ENCODE measurements at regions not wholly inside any gene's neighbourhood (a gene's known extent, or its start where the extent isn't known, plus 50 kb on each side); places are given as distances from the start of the nearest gene placed in this dataset.
A peak's percentile ranks its signal among the peaks of the same experiment; 100 is the strongest.

GRCh38 chr6:14921170-14921569 lies 324.7 kb upstream of the JARID2 start:
- ATAC-seq, result no peak
- H3K4me3 Mint-ChIP-seq, result no peak overlapping the region
- no peaks in the 10 kb centered on the region for H3K36me3 Mint-ChIP-seq

GRCh38 chr6:14921878-14922671 lies 323.8 kb upstream of the JARID2 start:
- peak in 1 of 2 donors; percentile 55 for ATAC-seq
- Mint-ChIP-seq H3K36me3 (no peaks in the 10 kb centered on the region), H3K27ac (peak overlapping the region in 1 of 2 donors; percentile 43)

More at GRCh38 chr6:14921170-14921569, 324.7 kb upstream of the JARID2 start:
- Mint-ChIP-seq H3K9me3 (no peaks in the 10 kb centered on the region), H3K4me1 (ENCODE audit: low read depth in 2 of 2) (peaks cover 6 to 8% of the 10 kb centered on the region in 2 donors), H3K27me3 (no peaks in the 10 kb centered on the region), H3K27ac (no peak overlapping the region)
- DNase-seq (ENCODE audit: low spot score), result no peak

GRCh38 chr6:14922706-14923460 lies 323.0 kb upstream of the JARID2 start:
- H3K4me1 Mint-ChIP-seq (ENCODE audit: low read depth in 2 of 2), result peaks cover 6 to 8% of the 10 kb centered on the region in 2 donors
- no peaks in the 10 kb centered on the region for H3K36me3 Mint-ChIP-seq
- H3K27ac Mint-ChIP-seq, result no peak overlapping the region
- H3K4me3 Mint-ChIP-seq, result no peak overlapping the region
- no peaks in the 10 kb centered on the region for H3K9me3 Mint-ChIP-seq
- no peaks in the 10 kb centered on the region for H3K27me3 Mint-ChIP-seq
- ATAC-seq (no peak), DNase-seq (ENCODE audit: low spot score) (no peak)

More at GRCh38 chr6:14921878-14922671, 323.8 kb upstream of the JARID2 start:
- no peak for DNase-seq (ENCODE audit: low spot score)
- Mint-ChIP-seq H3K4me1 (ENCODE audit: low read depth in 2 of 2) (peaks cover 6 to 8% of the 10 kb centered on the region in 2 donors), H3K9me3 (no peaks in the 10 kb centered on the region), H3K27me3 (no peaks in the 10 kb centered on the region), H3K4me3 (no peak overlapping the region)

DNA sequence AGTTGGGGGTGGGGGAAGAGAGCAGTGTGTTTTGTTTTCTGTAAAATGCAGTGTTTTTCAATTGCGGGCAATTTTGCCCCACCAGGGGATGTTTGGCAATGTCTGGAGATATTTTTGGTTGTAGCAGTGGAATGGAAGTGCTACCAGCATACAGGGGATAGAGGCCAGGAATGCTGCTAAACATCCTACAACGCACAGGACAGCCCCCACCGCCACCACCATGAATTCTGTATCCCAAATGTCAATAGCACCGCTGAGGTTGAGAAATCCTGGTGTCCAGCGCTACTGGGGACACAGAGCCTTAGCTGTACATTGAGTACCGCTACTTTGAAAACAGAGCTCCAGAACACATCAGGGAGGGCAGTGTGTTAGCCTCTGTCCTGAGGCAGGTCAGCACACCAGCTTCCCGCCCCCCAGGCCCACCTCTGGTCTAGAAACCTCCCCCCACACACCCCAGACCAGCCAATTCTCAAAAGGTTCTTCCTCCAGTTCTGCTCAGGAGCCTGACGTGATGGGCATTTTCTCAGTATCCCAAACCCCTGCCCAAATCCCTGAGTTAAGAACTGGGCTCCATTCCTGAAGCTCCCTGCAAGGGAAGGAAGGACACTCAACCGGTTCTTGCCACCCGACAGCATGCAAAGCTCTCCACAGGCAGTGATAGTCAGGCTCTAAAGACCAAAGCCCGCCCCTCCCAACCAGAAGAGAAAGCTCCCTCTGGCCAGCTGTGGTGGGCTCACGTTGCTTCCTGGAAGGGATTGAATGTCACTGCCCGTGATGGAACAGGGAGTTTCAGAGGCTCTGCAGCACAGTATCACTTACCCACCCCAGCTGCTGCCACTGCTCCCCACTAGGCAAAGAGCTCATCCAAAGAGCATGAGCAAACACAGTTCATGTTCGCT lies 321.5 kb upstream of the JARID2 start:
- DNase-seq (ENCODE audit: low spot score) (no peak), ATAC-seq (no peak)
- Mint-ChIP-seq H3K4me3 (no peak overlapping the region), H3K36me3 (no peaks in the 10 kb centered on the region), H3K27me3 (no peaks in the 10 kb centered on the region), H3K4me1 (ENCODE audit: low read depth in 2 of 2) (peaks cover 6 to 8% of the 10 kb centered on the region in 2 donors), H3K9me3 (no peaks in the 10 kb centered on the region), H3K27ac (peak overlapping the region in 1 of 2 donors; percentile 5)

DNA sequence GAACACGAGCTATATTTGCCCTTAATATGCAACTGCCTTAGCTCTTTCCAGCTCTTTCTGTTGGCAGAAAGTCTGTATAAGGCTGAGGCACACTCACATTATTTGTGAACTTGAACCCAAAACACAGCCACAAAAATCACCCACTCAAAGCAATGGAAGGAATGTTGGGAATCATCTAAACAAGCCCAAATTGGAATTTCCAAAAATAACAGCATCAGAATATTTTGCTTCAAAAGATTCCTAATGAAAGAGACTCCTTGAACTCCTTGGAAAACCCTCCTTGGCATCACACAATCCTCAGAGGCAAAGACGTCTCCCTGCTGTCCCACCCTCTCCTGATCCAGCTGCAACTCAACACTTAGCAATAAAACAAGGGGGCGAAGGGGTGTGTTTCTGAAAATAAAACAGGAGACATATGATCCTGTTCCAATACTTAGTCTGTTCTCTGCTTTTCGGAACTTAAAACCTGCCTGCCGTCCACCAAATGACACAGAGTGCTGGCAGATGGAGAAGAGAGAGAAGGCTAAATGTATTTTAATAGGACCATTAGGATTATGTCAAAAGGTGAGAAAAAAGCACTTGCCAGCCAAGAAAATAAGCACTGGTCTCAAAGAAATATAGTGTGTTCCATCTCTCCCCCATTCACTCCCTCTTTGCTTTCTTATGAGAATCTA lies 320.7 kb upstream of the JARID2 start:
- no peaks in the 10 kb centered on the region for H3K27me3 Mint-ChIP-seq
- H3K4me3 Mint-ChIP-seq, result no peak overlapping the region
- H3K9me3 Mint-ChIP-seq, result no peaks in the 10 kb centered on the region
- H3K36me3 Mint-ChIP-seq, result no peaks in the 10 kb centered on the region
- H3K27ac Mint-ChIP-seq, result peak overlapping the region in 1 of 2 donors; percentile 5
- no peak for DNase-seq (ENCODE audit: low spot score)
- peaks cover 6 to 8% of the 10 kb centered on the region in 2 donors for H3K4me1 Mint-ChIP-seq (ENCODE audit: low read depth in 2 of 2)
- ATAC-seq, result no peak

DNA sequence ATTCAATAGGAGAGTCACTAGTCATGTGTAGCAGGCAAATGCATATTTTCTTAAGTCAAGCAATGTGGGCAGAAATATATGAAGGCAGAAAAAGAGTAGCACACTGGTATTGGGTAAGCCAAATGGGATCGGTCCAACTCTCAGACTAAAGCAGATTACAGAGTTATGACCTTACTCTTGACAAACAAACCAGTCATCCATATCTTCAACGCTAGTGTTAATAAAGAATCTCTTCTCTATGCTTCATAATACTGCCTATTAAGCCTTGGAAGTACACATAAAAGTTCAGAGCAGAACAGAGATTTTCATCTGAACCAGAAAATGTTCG lies 320.2 kb upstream of the JARID2 start:
- H3K4me3 Mint-ChIP-seq, result no peak overlapping the region
- no peaks in the 10 kb centered on the region for H3K36me3 Mint-ChIP-seq

DNA sequence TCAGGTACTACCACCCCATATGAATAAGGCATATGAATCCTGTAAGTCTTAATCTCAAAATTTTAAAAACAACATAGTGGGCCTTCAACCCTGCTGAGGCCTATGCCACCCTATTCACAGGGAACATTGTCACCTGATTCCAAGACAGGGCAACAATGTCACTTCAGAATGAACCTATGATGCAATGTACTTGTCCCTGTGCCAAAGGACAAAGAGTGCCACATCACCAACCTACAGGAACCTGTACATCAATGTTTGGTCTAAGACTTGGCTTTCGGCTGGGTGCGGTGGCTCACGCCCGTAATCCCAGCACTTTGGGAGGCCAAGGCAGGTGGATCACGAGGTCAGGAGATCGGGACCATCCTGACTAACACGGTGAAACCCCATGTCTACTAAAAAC lies 318.5 kb upstream of the JARID2 start:
- ATAC-seq (no peak), DNase-seq (ENCODE audit: low spot score) (no peak)
- no peaks in the 10 kb centered on the region for H3K27me3 Mint-ChIP-seq
- H3K9me3 Mint-ChIP-seq, result no peaks in the 10 kb centered on the region
- no peaks in the 10 kb centered on the region for H3K36me3 Mint-ChIP-seq
- H3K4me3 Mint-ChIP-seq, result no peak overlapping the region
- no peak overlapping the region for H3K27ac Mint-ChIP-seq
- peaks cover 0 to under 1% of the 10 kb centered on the region in 2 donors for H3K4me1 Mint-ChIP-seq (ENCODE audit: low read depth in 2 of 2)

More for the DNA sequence above, 320.2 kb upstream of the JARID2 start:
- ATAC-seq (no peak), DNase-seq (ENCODE audit: low spot score) (no peak)
- Mint-ChIP-seq H3K27ac (peak overlapping the region in 1 of 2 donors; percentile 5), H3K4me1 (ENCODE audit: low read depth in 2 of 2) (peaks cover 6 to 8% of the 10 kb centered on the region in 2 donors), H3K27me3 (no peaks in the 10 kb centered on the region), H3K9me3 (no peaks in the 10 kb centered on the region)

- no peaks in the 10 kb centered on the region for H3K4me1 Mint-ChIP-seq (ENCODE audit: low read depth in 2 of 2)
- no peak for ATAC-seq
- no peak for DNase-seq (ENCODE audit: low spot score)
- no peak overlapping the region for H3K4me3 Mint-ChIP-seq
- H3K27ac Mint-ChIP-seq, result peak overlapping the region in 1 of 2 donors; percentile 32
- H3K27me3 Mint-ChIP-seq, result no peaks in the 10 kb centered on the region
- no peaks in the 10 kb centered on the region for H3K36me3 Mint-ChIP-seq
- no peaks in the 10 kb centered on the region for H3K9me3 Mint-ChIP-seq
Measured at GRCh38 chr6:14929291-14929690, 316.6 kb upstream of the JARID2 start.

DNA sequence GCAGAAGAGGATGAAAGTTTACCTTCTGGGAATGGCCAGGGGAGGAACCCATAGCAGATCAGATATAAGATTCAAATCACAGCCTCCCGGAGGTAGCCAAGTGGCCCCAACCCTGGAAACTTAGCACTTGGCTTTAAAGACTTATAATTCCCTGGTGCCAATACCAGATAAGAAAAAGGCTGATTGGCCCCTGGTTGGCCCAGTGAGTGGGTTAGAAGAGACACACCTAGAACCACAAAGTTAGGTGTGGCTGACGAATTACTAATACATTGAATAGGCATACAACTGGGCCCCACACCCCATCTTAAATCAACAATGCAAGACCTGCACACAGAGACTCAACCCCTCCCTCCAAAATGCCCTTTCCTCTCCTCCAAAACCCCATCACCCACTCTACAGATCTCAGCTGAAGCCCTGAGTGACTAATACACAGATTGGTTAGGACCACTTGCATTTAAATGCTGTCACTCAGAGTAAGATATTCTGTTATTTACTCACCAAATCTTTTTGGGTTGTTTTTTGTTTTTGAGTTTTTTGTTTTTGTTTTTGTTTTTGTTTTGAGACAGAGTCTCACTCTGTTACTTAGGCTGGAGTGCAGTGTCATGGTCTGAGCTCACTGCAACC lies 315.4 kb upstream of the JARID2 start:
- Mint-ChIP-seq H3K27me3 (no peaks in the 10 kb centered on the region), H3K36me3 (no peaks in the 10 kb centered on the region), H3K4me3 (no peak overlapping the region), H3K9me3 (no peaks in the 10 kb centered on the region), H3K4me1 (ENCODE audit: low read depth in 2 of 2) (no peaks in the 10 kb centered on the region), H3K27ac (peak overlapping the region in 1 of 2 donors; percentile 32)
- ATAC-seq, result no peak
- DNase-seq (ENCODE audit: low spot score), result no peak

DNA sequence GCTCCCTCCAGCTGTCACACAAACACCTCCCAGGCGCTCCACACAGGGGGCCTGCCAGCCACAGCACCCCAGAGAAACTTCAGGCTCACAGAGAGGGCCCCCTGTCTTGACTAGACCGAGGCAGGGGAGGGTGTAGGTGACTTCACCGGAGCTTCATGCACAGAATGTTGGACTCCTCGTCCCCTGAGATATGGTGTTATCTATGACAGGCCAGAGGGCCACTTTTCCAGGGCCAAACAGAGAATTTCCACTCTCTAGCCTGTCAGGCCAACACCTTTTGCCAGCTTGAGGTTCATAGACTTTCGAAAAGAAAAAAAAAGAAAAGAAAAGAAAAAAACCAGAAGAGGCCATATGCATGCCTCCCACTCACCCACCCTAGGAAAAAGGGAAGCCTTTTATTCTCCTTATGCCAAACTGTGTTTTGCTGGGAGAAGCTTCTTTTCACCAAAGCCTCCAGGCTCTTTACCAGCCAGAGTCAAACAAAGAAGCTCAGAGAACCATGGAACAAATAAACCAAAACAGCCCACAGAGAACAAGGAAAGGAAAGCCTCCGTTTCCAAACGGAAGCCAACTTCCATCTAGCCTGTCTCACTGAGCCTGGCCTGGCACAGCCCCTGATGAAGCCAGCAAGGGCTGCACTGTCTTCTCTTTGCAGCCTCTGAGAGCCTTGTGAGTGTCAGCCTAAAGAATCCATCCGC lies 313.2 kb upstream of the JARID2 start:
- H3K4me3 Mint-ChIP-seq, result no peak overlapping the region
- ATAC-seq (no peak), DNase-seq (ENCODE audit: low spot score) (no peak)
- H3K4me1 Mint-ChIP-seq (ENCODE audit: low read depth in 2 of 2), result no peaks in the 10 kb centered on the region
- no peaks in the 10 kb centered on the region for H3K27me3 Mint-ChIP-seq
- H3K36me3 Mint-ChIP-seq, result no peaks in the 10 kb centered on the region
- H3K27ac Mint-ChIP-seq, result no peak overlapping the region
- H3K9me3 Mint-ChIP-seq, result no peaks in the 10 kb centered on the region

- Mint-ChIP-seq H3K9me3 (no peaks in the 10 kb centered on the region), H3K27ac (no peak overlapping the region), H3K4me1 (ENCODE audit: low read depth in 2 of 2) (no peaks in the 10 kb centered on the region), H3K27me3 (no peaks in the 10 kb centered on the region), H3K36me3 (no peaks in the 10 kb centered on the region), H3K4me3 (no peak overlapping the region)
- ATAC-seq (no peak), DNase-seq (ENCODE audit: low spot score) (no peak)
Measured at GRCh38 chr6:14933183-14933544, 312.7 kb upstream of the JARID2 start.

DNA sequence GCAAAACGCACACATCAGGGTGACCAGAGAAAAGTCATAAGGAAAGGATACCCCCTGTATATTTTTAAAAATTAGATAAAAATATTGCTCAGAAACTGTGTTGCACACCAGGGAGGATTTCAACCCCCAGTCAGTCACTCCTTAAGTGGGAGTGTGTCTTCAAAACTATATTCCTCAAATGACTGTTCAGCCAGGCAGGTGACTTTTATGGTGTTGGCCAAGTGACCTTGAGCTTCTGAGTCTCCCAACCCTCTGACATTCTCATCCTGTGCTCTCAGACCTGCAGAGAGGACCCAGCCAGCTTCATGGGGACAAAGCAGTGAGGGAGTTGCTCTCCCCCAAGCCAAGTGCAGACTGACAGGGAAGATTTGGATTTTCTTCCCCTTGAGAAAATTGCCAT lies 311.9 kb upstream of the JARID2 start:
- H3K36me3 Mint-ChIP-seq, result no peaks in the 10 kb centered on the region
- no peak overlapping the region for H3K4me3 Mint-ChIP-seq
- DNase-seq (ENCODE audit: low spot score) (no peak), ATAC-seq (no peak)
- H3K27ac Mint-ChIP-seq, result no peak overlapping the region
- no peaks in the 10 kb centered on the region for H3K27me3 Mint-ChIP-seq
- H3K4me1 Mint-ChIP-seq (ENCODE audit: low read depth in 2 of 2), result no peaks in the 10 kb centered on the region
- no peaks in the 10 kb centered on the region for H3K9me3 Mint-ChIP-seq
